OCI-LY1 (cell line): ENCODE measurements at regions not wholly inside any gene's neighbourhood (a gene's known extent, or its start where the extent isn't known, plus 50 kb on each side); places are given as distances from the start of the nearest gene placed in this dataset.

Experiments
- H2AFZ ChIP-seq: fragments of 200-600 bp; sonication (generic), shearing (Covaris generic); 2 replicates; pipeline ENCODE4 v1.6.0; 2014; ENCODE audit warnings: antibody characterized with exemption, mild to moderate bottlenecking, low read length
- H3F3A ChIP-seq: fragments of 200-600 bp; sonication (generic), shearing (Covaris generic); 2 replicates; pipeline ENCODE4 v1.6.0; 2014; ENCODE audit warnings: mild to moderate bottlenecking, antibody characterized with exemption, low read length, moderate library complexity; ENCODE audit not compliant: insufficient read depth
- H3K27ac ChIP-seq: fragments of 200-600 bp; sonication (generic); 2 replicates; pipeline ENCODE4 v1.5.1; 2014; ENCODE audit warnings: low read length, mixed run types, mild to moderate bottlenecking, low read depth; ENCODE audit not compliant: poor library complexity, severe bottlenecking
- H3K27me3 ChIP-seq: fragments of 200-600 bp; sonication (generic); 2 replicates; pipeline ENCODE4 v1.6.0; 2014; ENCODE audit warnings: antibody characterized with exemption, mild to moderate bottlenecking, low read length, moderate library complexity; ENCODE audit not compliant: insufficient read depth
- H3K36me3 ChIP-seq: fragments of 200-600 bp; sonication (generic); 2 replicates; pipeline ENCODE4 v1.6.1; 2014; ENCODE audit warnings: mild to moderate bottlenecking, antibody characterized with exemption, low read length, moderate library complexity, mixed read lengths; ENCODE audit not compliant: insufficient read depth
- H3K4me1 ChIP-seq: fragments of 200-600 bp; sonication (generic); 2 replicates; pipeline ENCODE4 v1.5.1; 2014; ENCODE audit warnings: mild to moderate bottlenecking, low read length, moderate library complexity; ENCODE audit not compliant: insufficient read depth, severe bottlenecking
- H3K4me2 ChIP-seq: fragments of 200-600 bp; sonication (generic), shearing (Covaris generic); 2 replicates; pipeline ENCODE4 v1.6.1; 2014; ENCODE audit warnings: low read length
- H3K4me3 ChIP-seq: fragments of 200-600 bp; sonication (generic); 2 replicates; pipeline ENCODE4 v1.5.1; 2014; ENCODE audit warnings: low read length, low read depth, mild to moderate bottlenecking, mixed read lengths; ENCODE audit not compliant: poor library complexity, severe bottlenecking
- H3K79me2 ChIP-seq: fragments of 200-600 bp; shearing (Covaris generic); 2 replicates; pipeline ENCODE4 v1.6.1; 2016; ENCODE audit warnings: mixed run types, low read length, mixed read lengths; ENCODE audit not compliant: insufficient read depth
- H3K9ac ChIP-seq: fragments of 200-600 bp; sonication (generic), shearing (Covaris generic); 2 replicates; pipeline ENCODE4 v1.6.1; 2014; ENCODE audit warnings: mild to moderate bottlenecking, low read length, mixed read lengths
- H3K9me2 ChIP-seq: fragments of 200-600 bp; sonication (generic), shearing (Covaris generic); 2 replicates; pipeline ENCODE4 v1.6.1; 2014; ENCODE audit warnings: low read depth, mild to moderate bottlenecking, low read length, mixed read lengths
- H3K9me3 ChIP-seq: fragments of 200-600 bp; shearing (Covaris generic); 2 replicates; pipeline ENCODE4 v1.6.1; 2014; ENCODE audit warnings: low read length, mixed read lengths
- H4K20me1 ChIP-seq: fragments of 200-600 bp; sonication (generic), shearing (Covaris generic); 2 replicates; pipeline ENCODE4 v1.6.0; 2016; ENCODE audit warnings: mild to moderate bottlenecking, low read length; ENCODE audit not compliant: insufficient read depth
- CTCF ChIP-seq: fragments of 200-600 bp; sonication (generic), shearing (Covaris generic); IDR thresholded peaks from 2 replicates; pipeline ENCODE4 v1.5.1; 2017; ENCODE audit warnings: mild to moderate bottlenecking, antibody characterized with exemption, low read length, moderate library complexity, mixed read lengths
- EZH2 ChIP-seq: fragments of 200-600 bp; sonication (generic), shearing (Covaris generic); IDR thresholded peaks from 2 replicates; pipeline ENCODE4 v1.8.0; 2017; ENCODE audit warnings: borderline replicate concordance, mixed run types, mild to moderate bottlenecking, antibody characterized with exemption, low read length, moderate library complexity, mixed read lengths

- Histone ChIP-seq H2AFZ (no peak overlapping the region), H3K9me3 (no peaks in the 10 kb centered on the region), H3K27me3 (no peaks in the 10 kb centered on the region), H3K4me1 (no peaks in the 10 kb centered on the region), H3K27ac (no peak overlapping the region), H4K20me1 (no peaks in the 10 kb centered on the region), H3K79me2 (no peaks in the 10 kb centered on the region), H3K4me3 (no peak overlapping the region), H3F3A (no peaks in the 10 kb centered on the region), H3K36me3 (no peaks in the 10 kb centered on the region), H3K9me2 (no peaks in the 10 kb centered on the region), H3K4me2 (no peak overlapping the region), H3K9ac (no peak overlapping the region)
- TF ChIP-seq CTCF, result no peak
- no peak for TF ChIP-seq EZH2
Measured at GRCh38 chr3:25889525-25889917, 99.6 kb downstream of the OXSM start.

- H3K4me3 ChIP-seq, result no peak overlapping the region
- H3K79me2 ChIP-seq, result no peaks in the 10 kb centered on the region
- no peaks in the 10 kb centered on the region for H3K4me1 ChIP-seq
- no peaks in the 10 kb centered on the region for H3F3A ChIP-seq
- no peak overlapping the region for H3K4me2 ChIP-seq
- H4K20me1 ChIP-seq, result no peaks in the 10 kb centered on the region
- no peak overlapping the region for H3K27ac ChIP-seq
- H3K27me3 ChIP-seq, result no peaks in the 10 kb centered on the region
- no peaks in the 10 kb centered on the region for H3K9me2 ChIP-seq
- no peaks in the 10 kb centered on the region for H3K36me3 ChIP-seq
- H3K9me3 ChIP-seq, result no peaks in the 10 kb centered on the region
- no peak overlapping the region for H2AFZ ChIP-seq
- no peak overlapping the region for H3K9ac ChIP-seq
- TF ChIP-seq CTCF (no peak), EZH2 (no peak)
Measured at GRCh38 chr3:25894101-25894500, 104.2 kb downstream of the OXSM start.

GRCh38 chr3:25895031-25895430 is 105.1 kb downstream of the OXSM start:
- H3K27me3 ChIP-seq, result no peaks in the 10 kb centered on the region
- H3K9me2 ChIP-seq, result no peaks in the 10 kb centered on the region
- no peaks in the 10 kb centered on the region for H4K20me1 ChIP-seq
- H3F3A ChIP-seq, result no peaks in the 10 kb centered on the region
- H2AFZ ChIP-seq, result no peak overlapping the region
- no peaks in the 10 kb centered on the region for H3K4me1 ChIP-seq
- H3K9ac ChIP-seq, result no peak overlapping the region
- TF ChIP-seq EZH2, result no peak
- no peak for TF ChIP-seq CTCF
- H3K9me3 ChIP-seq, result no peaks in the 10 kb centered on the region
- H3K36me3 ChIP-seq, result no peaks in the 10 kb centered on the region
- H3K4me2 ChIP-seq, result no peak overlapping the region
- H3K79me2 ChIP-seq, result no peaks in the 10 kb centered on the region
- no peak overlapping the region for H3K4me3 ChIP-seq
- H3K27ac ChIP-seq, result no peak overlapping the region
